LHCN-M2 (cell line): ENCODE measurements at regions not wholly inside any gene's neighbourhood (a gene's known extent, or its start where the extent isn't known, plus 50 kb on each side); places are given as distances from the start of the nearest gene placed in this dataset.
"Not testable (repeated sequence)": the region's sequence is repeated elsewhere in the genome, so short reads cannot be mapped to it uniquely, and the experiment has no call there.

Experiments used
- DNase-seq: peaks from one replicate; pipeline ENCODE4 v3.0.0-alpha.2; 2012; ENCODE audit warnings: low read depth

DNA sequence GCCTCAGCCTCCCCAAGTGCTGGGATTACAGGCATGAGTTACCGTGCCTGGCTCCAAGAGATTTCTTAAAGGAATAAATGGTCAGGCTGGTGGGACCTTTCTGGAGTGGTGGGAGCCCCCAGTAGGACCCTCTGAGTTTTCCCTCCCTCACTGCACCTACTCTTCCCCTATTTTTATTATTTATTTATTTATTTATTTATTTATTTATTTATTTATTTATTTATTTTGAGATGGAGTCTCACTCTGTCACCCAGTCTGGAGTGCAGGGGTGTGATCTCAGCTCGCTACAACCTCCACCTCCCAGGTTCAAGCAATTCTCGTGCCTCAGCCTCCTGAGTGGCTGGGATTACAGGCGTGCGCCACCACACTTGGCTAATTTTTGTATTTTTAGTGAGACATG is 678.2 kb downstream of the TYW1 start:
- not testable (repeated sequence) for DNase-seq

DNA sequence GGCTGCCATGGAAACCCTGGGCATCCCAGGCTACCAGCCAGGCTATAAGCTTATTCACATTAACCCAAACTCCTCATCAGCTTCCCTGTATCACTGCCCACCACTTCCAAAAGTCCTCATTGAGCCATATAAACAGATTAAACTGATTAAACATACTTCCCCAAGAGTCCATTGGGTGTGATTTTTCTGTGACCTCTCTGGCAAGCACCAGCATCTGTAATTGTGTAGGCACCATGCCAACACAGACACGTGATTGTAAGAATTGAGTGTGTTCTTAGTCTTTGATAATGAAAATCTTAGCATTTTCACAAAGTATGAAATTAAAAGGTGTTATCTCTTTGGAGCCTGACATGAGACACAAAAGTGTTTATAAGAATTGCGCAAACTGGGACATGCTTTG is 679.3 kb downstream of the TYW1 start:
- DNase-seq, result no peak

- DNase-seq, result no peak
These were observed 681.8 kb downstream of the TYW1 start for GRCh38 chr7:67678419-67678818.

- no peak for DNase-seq
These were observed 687.0 kb downstream of the TYW1 start for GRCh38 chr7:67683628-67684027.

DNA sequence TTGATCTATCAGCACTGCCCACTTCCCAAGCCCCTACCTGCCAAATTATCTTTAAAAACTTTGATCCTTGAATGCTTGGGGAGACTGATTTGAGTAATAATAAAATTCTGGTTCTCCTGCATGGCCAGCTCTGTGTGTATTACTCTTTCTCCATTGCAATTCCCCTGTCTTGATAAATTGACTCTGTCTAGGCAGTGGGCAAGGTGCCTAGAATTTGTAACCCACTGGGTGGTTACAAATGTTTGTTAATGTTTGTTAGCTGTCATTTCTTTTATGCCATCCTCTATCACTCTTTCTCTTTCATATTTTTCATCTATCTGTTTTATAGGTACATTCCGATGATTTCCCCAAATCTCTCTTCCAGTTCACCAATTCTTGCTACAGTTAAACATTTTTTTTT is 694.1 kb downstream of the TYW1 start:
- no peak for DNase-seq

DNA sequence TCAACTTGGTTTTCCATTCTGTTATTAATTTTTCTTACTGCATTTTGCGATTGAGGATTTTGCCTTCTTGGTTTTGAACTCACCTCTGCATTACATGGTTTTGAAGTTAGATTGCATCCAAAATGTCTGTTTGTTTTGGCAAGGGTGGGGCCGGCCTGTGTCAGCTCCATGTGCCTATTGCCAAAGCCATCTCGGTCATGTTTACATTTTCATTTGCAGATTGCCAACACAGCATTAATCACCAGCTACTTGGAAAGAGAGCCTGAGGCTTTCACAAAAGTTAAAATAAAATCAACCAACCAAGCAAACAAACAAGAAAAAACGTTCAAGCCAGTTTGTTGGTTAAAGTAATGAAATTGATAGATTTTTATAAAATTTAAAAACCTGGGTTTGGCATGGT is 695.8 kb downstream of the TYW1 start:
- no peak for DNase-seq

GRCh38 chr7:67696124-67696523 is 699.5 kb downstream of the TYW1 start:
- no peak for DNase-seq

DNA sequence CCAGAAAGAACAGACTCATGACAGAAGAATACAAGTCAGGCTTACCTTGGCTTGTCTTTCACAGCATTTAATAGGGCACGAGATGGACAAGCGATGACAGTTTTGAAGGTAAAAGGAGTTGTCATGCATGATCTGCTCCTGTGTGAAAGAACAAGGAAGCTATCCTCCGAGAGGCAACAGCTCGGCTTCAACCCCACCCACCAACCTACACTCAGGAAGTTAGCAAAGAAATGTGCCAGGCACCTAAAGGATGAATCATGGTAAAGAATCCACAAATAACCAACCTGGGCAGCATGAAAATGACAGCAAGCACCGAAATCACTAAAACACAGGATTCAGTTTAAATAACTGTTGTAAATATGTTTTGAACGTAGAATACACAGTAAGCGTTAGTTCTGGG is 700.2 kb downstream of the TYW1 start:
- DNase-seq, result no peak

DNA sequence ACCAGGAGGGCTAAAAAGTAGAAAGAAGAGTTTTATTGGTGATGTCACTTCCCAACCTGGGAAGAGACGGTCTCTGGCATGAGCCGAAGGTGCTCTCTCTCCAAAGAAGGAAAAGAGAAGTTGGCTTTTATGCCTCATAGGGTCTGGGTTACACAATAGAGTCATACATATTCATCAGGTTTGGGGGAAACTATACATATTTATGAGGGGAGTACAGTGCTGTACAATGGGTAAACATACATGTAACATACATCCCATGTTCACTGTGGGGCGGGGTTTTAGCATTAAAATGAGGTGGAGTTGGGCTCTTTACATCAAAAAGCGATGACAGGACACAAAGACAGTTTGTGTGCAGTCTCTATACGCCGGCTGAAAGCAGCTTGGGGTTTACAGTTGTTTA is 701.7 kb downstream of the TYW1 start:
- no peak for DNase-seq

DNA sequence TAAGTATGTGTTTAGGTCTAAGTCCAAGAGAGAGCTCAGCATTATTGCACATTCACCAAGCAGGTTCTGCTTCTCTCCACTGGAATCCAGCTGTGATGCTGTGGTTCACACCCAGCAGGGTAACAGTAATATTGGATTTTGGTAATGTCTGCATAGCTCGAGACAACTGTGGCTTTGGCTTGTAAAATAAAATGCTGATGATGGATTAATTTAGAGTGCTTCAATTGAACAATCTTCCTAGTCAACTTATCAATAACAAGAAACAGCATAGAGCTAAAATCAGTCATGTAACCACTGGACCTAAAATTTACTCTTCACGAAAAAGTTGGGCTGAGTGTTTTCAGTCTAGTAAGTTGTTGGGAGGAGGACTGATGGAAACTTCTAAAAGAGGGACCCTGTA is 709.2 kb downstream of the TYW1 start:
- DNase-seq, result no peak

DNA sequence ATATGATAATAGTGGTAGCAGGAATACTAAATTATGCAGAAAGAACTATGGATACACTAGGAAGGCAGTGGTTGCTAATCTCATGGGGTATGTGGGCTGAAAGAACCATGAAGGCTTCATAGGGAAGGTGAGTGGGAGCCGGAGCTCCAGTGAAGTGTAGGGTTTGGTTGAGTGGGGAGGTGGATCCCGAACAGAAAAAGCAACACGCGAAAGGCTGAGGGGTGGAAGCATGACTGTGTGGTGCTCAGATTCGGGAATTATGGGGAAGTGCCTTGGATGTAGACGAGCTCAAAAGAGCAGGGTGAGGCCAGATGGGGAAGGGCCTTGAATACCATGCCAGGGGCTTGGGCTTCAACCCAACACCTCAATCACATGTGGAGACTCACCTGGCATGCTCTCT is 715.1 kb downstream of the TYW1 start:
- DNase-seq, result no peak

DNA sequence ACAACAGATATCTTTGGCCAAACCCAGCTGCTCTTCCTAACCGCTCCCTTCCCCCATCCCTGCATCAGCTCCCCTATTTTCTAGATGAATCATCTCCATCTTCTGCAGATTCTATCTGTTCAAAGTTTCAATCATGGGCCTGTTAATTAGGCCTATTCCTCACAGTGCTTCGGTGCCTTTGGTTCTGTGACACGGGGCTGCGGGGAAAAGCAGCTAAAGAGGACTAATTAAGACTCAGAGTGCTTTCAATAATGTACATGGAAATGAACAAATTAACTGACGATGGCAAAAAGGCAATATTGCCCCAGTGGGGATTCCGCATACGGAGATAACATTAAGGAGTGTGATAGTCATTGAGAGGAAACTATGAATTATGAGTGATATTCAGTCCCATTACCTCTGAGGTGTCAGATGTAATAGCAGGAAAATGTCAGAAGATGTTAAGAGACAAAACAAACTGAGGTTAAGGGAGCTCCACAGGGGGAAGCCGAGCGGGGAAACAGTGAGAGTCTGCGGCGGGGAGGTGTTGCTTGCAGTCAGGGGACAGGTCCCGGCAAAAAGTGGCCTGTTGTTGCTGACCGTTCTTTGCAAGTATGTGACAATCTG is 716.9 kb downstream of the TYW1 start:
- DNase-seq, result no peak

DNA sequence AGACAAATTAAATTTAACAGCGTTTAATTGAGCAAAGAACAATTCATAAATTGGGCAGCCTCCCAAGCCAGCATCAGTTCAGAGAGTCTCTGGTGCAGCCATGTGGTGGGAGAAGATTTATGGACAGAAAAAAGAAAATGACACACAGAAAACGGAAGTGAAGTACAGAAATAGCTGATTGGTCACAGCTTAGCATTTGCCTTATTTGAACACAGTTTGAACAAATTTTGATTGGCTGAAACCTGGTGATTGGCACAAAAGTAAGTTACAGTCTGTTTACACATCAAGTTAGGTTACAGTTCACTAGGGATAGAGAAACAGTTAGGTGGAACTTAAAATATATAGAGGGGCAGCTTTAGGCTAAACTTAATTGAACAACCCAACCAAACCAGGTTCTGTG is 720.1 kb downstream of the TYW1 start:
- DNase-seq, result no peak

- DNase-seq, result no peak
These were observed 727.0 kb downstream of the TYW1 start for GRCh38 chr7:67723591-67723990.

- DNase-seq, result no peak
These were observed 727.8 kb downstream of the TYW1 start for GRCh38 chr7:67724435-67724834.

GRCh38 chr7:67724955-67725354 is 728.3 kb downstream of the TYW1 start:
- no peak for DNase-seq

GRCh38 chr7:67725423-67725822 is 728.8 kb downstream of the TYW1 start:
- DNase-seq, result no peak

- no peak for DNase-seq
These were observed 733.1 kb downstream of the TYW1 start for GRCh38 chr7:67729771-67730170.

GRCh38 chr7:67731704-67732103 is 735.1 kb downstream of the TYW1 start:
- DNase-seq, result no peak

- no peak for DNase-seq
These were observed 736.3 kb downstream of the TYW1 start for GRCh38 chr7:67732898-67733297.

DNA sequence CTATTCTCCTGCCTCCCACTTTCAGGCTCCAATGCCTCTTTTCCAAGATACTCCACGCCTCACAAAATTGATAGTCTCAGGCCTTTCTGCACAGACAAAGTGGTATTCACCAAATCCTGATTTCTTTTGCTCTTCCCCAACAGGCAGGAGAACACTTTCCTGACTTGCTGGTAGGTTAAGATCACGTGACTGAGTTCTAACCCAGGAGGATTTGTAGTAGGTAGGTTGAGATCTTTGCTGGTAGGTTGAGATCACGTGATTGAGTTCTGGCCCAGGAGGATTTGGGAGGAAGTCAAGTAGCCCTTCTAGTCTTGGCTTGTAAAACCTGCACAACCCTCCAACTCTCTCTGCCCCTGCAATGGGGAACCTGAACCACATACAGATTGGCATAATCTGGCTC is 741.5 kb downstream of the TYW1 start:
- DNase-seq, result no peak

GRCh38 chr7:67738958-67739357 is 742.3 kb downstream of the TYW1 start:
- peak; percentile 1 for DNase-seq

- no peak for DNase-seq
These were observed 746.9 kb downstream of the TYW1 start for GRCh38 chr7:67743501-67743900.

- no peak for DNase-seq
These were observed 755.6 kb downstream of the TYW1 start for GRCh38 chr7:67752227-67752626.
